HG03280 (cell line): ENCODE measurements at regions not wholly inside any gene's neighbourhood (a gene's known extent, or its start where the extent isn't known, plus 50 kb on each side); places are given as distances from the start of the nearest gene placed in this dataset.

Source experiments
- ATAC-seq: cut with Tn5 transposase; IDR thresholded peaks from one replicate; pipeline ENCODE4 v1.9.1; 2021; ENCODE audit warnings: mild to moderate bottlenecking, moderate library complexity; ENCODE audit not compliant: unreplicated experiment

GRCh38 chr5:124156415-124156996 lies 589.9 kb downstream of the ZNF608 start:
- no peak for ATAC-seq

- ATAC-seq = no peak
These were observed 591.7 kb downstream of the ZNF608 start for GRCh38 chr5:124154714-124155113.

DNA sequence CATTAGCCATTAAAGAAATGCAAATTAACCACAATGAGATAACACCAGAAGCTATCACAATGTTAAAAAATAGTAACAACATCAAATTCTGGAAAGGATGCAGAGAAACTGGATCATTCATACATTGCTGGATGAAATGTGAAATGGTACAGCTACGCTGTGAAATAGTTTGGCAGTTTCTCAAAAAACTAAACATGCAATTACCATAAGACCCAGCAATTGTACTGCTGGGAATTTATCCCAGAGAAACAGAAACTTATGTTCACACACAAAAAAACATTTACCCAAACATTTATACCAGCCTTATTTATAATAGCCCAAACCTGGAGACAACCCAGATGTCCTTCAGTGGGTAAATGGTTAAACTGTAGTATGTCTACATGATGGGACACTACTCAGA lies 592.9 kb downstream of the ZNF608 start:
- no peak for ATAC-seq

DNA sequence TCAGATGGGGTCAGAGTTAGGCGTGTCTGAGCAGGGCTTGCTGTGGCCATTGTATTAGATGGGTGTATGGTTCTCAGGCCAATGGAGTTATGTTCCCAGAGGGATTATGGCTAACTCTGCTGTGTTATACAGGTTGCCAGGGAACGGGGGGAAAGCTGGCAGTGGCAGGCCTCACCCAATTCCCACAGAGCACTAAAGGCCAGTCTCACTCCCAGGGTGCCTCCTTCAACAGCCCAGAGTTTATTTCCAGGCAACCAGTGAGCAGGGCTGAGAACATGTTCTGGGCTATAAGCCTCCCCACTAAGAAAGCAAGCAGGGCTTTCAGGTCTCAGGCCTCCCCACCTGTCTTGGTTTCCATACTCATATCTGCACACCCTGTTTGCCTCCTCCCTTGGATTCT lies 597.9 kb downstream of the ZNF608 start:
- no peak for ATAC-seq

- ATAC-seq = no peak
These were observed 606.4 kb downstream of the ZNF608 start for GRCh38 chr5:124140060-124140459.

- ATAC-seq = no peak
These were observed 607.0 kb downstream of the ZNF608 start for GRCh38 chr5:124139477-124139876.

GRCh38 chr5:124136609-124137008 lies 609.8 kb downstream of the ZNF608 start:
- no peak for ATAC-seq

DNA sequence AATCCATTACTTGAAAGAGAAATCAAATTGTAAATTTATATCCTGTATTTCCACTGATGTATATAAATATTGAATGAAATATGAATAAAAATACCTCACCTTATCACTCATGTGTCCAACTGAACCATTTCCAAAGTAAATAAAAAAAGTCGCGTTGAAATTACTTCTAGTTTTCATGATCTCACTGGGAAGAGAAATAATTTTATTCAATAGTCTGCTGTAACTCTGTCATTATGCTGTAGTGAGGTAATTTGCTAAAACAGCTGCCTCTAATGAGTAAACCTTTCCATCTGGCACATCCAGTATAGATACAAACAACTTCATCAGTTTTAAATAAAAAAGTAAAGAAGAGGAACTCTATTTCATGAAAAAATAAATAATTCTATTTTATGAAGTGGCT lies 611.5 kb downstream of the ZNF608 start:
- no peak for ATAC-seq

GRCh38 chr5:124133406-124133805 lies 613.0 kb downstream of the ZNF608 start:
- no peak for ATAC-seq

DNA sequence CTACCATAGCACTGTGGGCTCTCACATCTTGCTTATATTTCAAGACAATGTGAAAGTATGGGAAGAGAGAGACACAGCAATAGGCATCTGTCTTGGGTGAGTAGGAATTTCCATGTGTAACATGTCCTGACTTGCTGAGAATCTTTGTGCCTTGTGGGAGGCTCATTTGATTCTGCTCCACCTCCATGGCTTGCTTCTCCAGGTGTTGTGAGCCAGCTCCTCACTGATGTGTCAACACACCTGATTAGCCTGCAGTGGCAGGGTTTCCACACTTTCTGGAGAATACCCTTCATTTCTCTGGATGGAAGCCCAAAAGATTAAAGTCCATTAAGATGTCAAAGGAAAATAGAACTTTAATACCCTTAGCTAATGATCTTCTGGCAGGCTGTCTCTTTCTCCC lies 613.6 kb downstream of the ZNF608 start:
- ATAC-seq = no peak

DNA sequence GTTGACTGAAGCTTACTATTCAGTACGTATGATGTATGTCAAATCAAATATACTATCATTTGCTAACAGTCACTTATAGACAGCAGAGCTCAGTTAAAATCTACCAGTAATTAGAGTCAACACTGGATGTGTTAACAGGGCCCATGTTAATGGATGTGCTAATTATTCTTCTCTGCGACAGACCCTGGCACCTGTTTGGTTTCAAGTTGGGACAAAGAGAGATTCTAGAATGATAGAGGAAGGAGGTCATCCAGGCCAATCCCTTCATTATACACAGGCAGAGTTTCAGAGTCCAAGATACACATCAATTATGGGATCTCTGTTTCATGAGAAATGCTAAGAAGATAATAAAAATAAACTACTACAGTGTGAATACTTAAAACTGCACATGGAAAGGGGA lies 615.0 kb downstream of the ZNF608 start:
- no peak for ATAC-seq

- ATAC-seq = no peak
These were observed 615.6 kb downstream of the ZNF608 start for GRCh38 chr5:124130816-124131215.

DNA sequence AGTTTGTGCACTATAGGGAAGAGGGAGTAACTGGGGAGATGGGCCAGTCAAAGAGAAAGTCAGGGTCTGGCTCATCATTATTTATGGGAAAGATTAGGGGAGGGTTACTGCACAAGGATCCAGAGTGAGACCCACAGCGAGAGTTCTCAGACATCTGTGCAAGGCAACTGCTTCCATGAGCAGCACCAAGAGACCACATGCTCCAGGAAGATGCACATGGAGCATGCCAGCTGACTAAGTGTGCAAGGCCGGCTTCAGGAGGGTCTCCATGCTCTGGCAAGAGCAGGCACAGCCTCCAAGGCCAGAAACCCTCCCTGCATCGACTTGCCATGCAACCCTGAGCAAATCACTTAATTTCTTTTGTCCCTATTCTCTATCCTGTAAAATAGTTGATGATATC lies 616.9 kb downstream of the CSNK1G3 start:
- no peak for ATAC-seq

DNA sequence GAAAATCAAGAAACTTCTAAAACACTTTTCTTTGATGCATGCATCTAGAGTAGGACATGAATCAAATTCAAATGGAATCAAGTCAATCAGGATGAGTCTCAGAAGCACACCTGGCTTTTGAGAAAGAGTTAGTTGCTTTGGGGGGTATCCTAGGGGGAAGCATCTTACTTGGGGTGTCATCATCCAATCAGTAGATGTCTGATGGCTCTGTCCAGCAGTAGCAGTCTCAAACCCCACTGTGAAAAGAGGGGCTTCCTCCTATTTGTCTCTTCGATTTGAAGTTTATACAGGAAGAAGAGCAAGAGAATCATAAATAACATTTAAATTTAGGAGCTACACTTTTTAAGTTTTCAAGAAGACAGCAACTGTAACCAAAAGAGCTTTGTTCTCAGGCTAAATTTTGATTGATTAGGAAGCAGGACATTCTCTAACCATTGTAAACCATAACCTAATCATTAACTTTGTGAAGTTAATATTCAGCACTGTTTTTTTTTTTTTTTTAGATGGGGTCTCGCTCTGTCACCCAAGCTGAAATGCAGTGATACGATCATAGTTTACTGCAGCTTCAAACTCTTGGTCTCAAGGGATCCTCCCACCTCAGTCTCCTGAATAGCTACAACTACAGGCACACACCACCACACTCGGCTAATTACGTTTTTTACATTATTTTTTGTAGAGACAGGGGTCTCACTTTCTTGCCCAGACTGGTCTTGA lies 614.7 kb downstream of the CSNK1G3 start:
- no peak for ATAC-seq

GRCh38 chr5:124124711-124125229 lies 612.8 kb downstream of the CSNK1G3 start:
- no peak for ATAC-seq

DNA sequence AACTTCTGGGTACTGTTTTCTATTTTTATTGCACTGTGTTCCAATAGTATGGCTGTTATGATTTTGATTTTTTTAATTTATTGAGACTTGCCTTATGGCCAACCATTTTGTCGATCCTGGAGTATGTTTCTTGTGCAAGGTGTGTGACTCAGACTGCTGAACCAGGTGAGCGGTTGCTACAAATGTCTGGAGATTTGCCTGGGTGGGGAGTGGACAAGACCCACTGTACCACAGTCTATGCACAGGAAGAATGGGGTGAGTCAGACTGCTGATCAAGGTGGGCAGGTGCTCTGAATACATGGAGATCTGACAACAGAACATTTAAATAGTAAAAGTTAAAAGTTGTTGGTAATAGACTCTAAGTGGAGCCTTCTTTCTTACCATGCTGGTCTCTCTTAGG lies 609.2 kb downstream of the CSNK1G3 start:
- no peak for ATAC-seq

- ATAC-seq = no peak
These were observed 602.9 kb downstream of the CSNK1G3 start for GRCh38 chr5:124114911-124115310.

- ATAC-seq = no peak
These were observed 599.9 kb downstream of the CSNK1G3 start for GRCh38 chr5:124111886-124112285.

- ATAC-seq = no peak
These were observed 599.0 kb downstream of the CSNK1G3 start for GRCh38 chr5:124110942-124111341.

GRCh38 chr5:124105326-124105725 lies 593.3 kb downstream of the CSNK1G3 start:
- ATAC-seq = no peak

DNA sequence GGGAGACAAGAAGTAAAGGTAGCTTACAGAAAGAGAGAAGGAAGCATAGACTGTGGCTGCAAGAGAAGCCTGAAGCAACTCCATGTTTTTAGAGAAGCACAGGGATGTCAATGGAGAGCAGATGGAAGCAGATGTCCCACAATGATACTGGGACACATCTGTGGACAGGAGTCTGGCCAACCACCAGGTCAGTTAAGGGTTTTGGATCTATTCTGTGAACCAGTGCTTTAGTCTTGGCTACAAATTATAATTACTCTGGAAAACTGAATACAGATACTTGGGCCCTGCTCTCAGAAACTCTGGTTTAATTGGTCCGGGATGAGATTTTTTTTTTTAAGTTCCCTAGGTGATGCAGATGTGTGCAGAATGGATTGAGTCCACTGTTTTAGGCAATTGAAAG lies 592.8 kb downstream of the CSNK1G3 start:
- no peak for ATAC-seq

DNA sequence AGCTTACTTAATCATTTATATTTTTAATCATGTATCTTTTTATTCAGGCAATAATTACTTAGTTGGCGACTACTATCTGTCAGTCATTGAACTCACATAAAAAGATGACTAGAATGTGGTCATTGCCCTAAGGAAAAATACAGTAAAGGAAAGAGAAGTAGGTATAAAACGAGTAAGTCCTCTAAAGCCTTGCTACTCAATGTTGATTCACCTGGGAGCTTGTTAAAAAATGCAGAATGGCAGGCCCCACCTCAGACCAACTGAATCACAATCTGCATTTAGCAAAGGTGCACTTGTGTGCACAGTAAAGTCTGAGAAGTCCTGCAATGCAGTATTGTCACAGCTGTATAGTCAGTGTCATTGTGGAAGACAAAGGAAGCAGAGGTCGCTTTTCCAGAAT lies 592.4 kb downstream of the CSNK1G3 start:
- no peak for ATAC-seq

GRCh38 chr5:124103671-124104070 lies 591.7 kb downstream of the CSNK1G3 start:
- no peak for ATAC-seq
